ENCODE measurements at regions not wholly inside any gene's neighbourhood (a gene's known extent, or its start where the extent isn't known, plus 50 kb on each side); places are given as distances from the start of the nearest gene placed in this dataset.

- H3K36me3 Mint-ChIP-seq: no peaks in the 10 kb centered on the region
- DNase-seq: no peak
- no peak for ATAC-seq (ENCODE audit: low read depth in 2 of 2)
- no peak overlapping the region for H3K27ac Mint-ChIP-seq
- peaks cover 0 to 2% (median 0%) of the 10 kb centered on the region in 4 donors for H3K4me1 Mint-ChIP-seq
- peaks cover 7% of the 10 kb centered on the region for H3K27me3 ChIP-seq (ENCODE audit: control insufficient read depth, insufficient read depth, low read length)
- H3K36me3 ChIP-seq (ENCODE audit: control insufficient read depth, insufficient read depth, low read length): no peaks in the 10 kb centered on the region
- no peak overlapping the region for H3K27ac ChIP-seq (ENCODE audit: insufficient read depth, low read length, poor library complexity, severe bottlenecking)
- H3K27me3 Mint-ChIP-seq: peaks cover 4% of the 10 kb centered on the region
- peaks cover 0 to 2% of the 10 kb centered on the region in 2 experiments for H3K9me3 ChIP-seq (ENCODE audit: control insufficient read depth in 2 of 2, low read length in 2 of 2)
- H3K9me3 Mint-ChIP-seq: peaks cover 0 to 11% (median 2%) of the 10 kb centered on the region in 7 donors
- no peaks in the 10 kb centered on the region for H3K4me1 ChIP-seq (ENCODE audit: control insufficient read depth, insufficient read depth, low read length, poor library complexity, severe bottlenecking)
- H3K4me3 Mint-ChIP-seq: no peak overlapping the region
- H3K4me3 ChIP-seq (ENCODE audit: low read depth, low read length): no peak overlapping the region
Measured at GRCh38 chr14:31990926-31991572, 86.1 kb upstream of the ARHGAP5 start.

- Mint-ChIP-seq H3K36me3 (no peaks in the 10 kb centered on the region), H3K4me3 (no peak overlapping the region), H3K4me1 (peaks cover 0 to 4% (median under 1%) of the 10 kb centered on the region in 4 donors), H3K9me3 (peaks cover 0 to 7% (median under 1%) of the 10 kb centered on the region in 7 donors), H3K27me3 (peaks cover 4% of the 10 kb centered on the region), H3K27ac (peak overlapping the region in 1 of 3 donors; percentile 20)
- Histone ChIP-seq H3K9me3 (ENCODE audit: control insufficient read depth in 2 of 2, low read length in 2 of 2) (no peaks in the 10 kb centered on the region), H3K4me1 (ENCODE audit: control insufficient read depth, insufficient read depth, low read length, poor library complexity, severe bottlenecking) (no peaks in the 10 kb centered on the region), H3K27me3 (ENCODE audit: control insufficient read depth, insufficient read depth, low read length) (peaks cover 7% of the 10 kb centered on the region), H3K36me3 (ENCODE audit: control insufficient read depth, insufficient read depth, low read length) (no peaks in the 10 kb centered on the region), H3K27ac (ENCODE audit: insufficient read depth, low read length, poor library complexity, severe bottlenecking) (no peak overlapping the region), H3K4me3 (ENCODE audit: low read depth, low read length) (no peak overlapping the region)
- DNase-seq (no peak), ATAC-seq (ENCODE audit: low read depth in 2 of 2) (no peak)
Measured at GRCh38 chr14:31992011-31992447, 85.1 kb upstream of the ARHGAP5 start.

DNA sequence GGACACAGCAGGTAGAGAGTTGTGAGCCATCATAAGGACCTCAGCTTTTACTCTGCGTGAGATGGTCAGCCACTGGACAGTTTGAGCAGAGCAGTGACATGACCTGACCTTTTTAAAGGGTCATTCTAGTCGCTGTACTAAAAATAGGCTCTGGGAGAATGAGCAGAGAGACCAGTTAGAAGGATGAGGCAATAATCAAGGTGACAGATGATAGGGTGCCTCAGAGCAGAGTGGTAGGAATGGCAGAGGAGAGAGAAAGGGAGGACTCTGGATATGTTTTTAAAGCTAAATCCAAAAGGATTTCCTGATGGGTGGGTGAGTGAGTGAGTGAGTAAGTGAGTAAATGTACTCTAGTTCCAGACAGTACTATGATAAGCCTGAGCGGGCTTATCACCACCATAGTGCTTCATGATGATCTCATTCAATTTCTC, 83.6 kb upstream of the ARHGAP5 start:
- Mint-ChIP-seq H3K4me1 (peaks cover 0 to 4% (median under 1%) of the 10 kb centered on the region in 4 donors), H3K36me3 (no peaks in the 10 kb centered on the region), H3K27me3 (peaks cover 4% of the 10 kb centered on the region), H3K9me3 (peaks cover 0 to 2% (median 0%) of the 10 kb centered on the region in 7 donors), H3K27ac (no peak overlapping the region), H3K4me3 (no peak overlapping the region)
- DNase-seq: no peak
- Histone ChIP-seq H3K27me3 (ENCODE audit: control insufficient read depth, insufficient read depth, low read length) (peaks cover 7% of the 10 kb centered on the region), H3K9me3 (ENCODE audit: control insufficient read depth in 2 of 2, low read length in 2 of 2) (no peaks in the 10 kb centered on the region), H3K4me1 (ENCODE audit: control insufficient read depth, insufficient read depth, low read length, poor library complexity, severe bottlenecking) (no peaks in the 10 kb centered on the region), H3K36me3 (ENCODE audit: control insufficient read depth, insufficient read depth, low read length) (no peaks in the 10 kb centered on the region), H3K27ac (ENCODE audit: insufficient read depth, low read length, poor library complexity, severe bottlenecking) (no peak overlapping the region), H3K4me3 (ENCODE audit: low read depth, low read length) (no peak overlapping the region)
- no peak for ATAC-seq (ENCODE audit: low read depth in 2 of 2)

GRCh38 chr14:31994391-31995033, 82.6 kb upstream of the ARHGAP5 start:
- no peaks in the 10 kb centered on the region for H3K36me3 ChIP-seq (ENCODE audit: control insufficient read depth, insufficient read depth, low read length)
- H3K36me3 Mint-ChIP-seq: no peaks in the 10 kb centered on the region
- H3K4me1 Mint-ChIP-seq: peaks cover 0 to 4% (median under 1%) of the 10 kb centered on the region in 4 donors
- H3K27me3 Mint-ChIP-seq: peaks cover 4% of the 10 kb centered on the region
- no peaks in the 10 kb centered on the region for H3K9me3 ChIP-seq (ENCODE audit: control insufficient read depth in 2 of 2, low read length in 2 of 2)
- no peaks in the 10 kb centered on the region for H3K4me1 ChIP-seq (ENCODE audit: control insufficient read depth, insufficient read depth, low read length, poor library complexity, severe bottlenecking)
- no peak overlapping the region for H3K4me3 Mint-ChIP-seq
- H3K9me3 Mint-ChIP-seq: no peaks in the 10 kb centered on the region
- ATAC-seq (ENCODE audit: low read depth in 2 of 2) (no peak), DNase-seq (no peak)
- peaks cover 3% of the 10 kb centered on the region for H3K27me3 ChIP-seq (ENCODE audit: control insufficient read depth, insufficient read depth, low read length)
- H3K27ac Mint-ChIP-seq: peak overlapping the region in 1 of 3 donors; percentile 61
- no peak overlapping the region for H3K4me3 ChIP-seq (ENCODE audit: low read depth, low read length)
- H3K27ac ChIP-seq (ENCODE audit: insufficient read depth, low read length, poor library complexity, severe bottlenecking): no peak overlapping the region

GRCh38 chr14:32003585-32003984, 73.5 kb upstream of the ARHGAP5 start:
- H3K4me3 Mint-ChIP-seq: no peak overlapping the region
- no peak for ATAC-seq (ENCODE audit: low read depth in 2 of 2)
- H3K4me3 ChIP-seq (ENCODE audit: low read depth, low read length): no peak overlapping the region
- H3K4me1 Mint-ChIP-seq: peaks cover 6 to 24% (median 14%) of the 10 kb centered on the region in 4 donors
- H3K27me3 Mint-ChIP-seq: no peaks in the 10 kb centered on the region
- H3K4me1 ChIP-seq (ENCODE audit: control insufficient read depth, insufficient read depth, low read length, poor library complexity, severe bottlenecking): peaks cover 6% of the 10 kb centered on the region
- no peak overlapping the region for H3K27ac Mint-ChIP-seq
- H3K9me3 Mint-ChIP-seq: peaks cover 0 to 4% (median 0%) of the 10 kb centered on the region in 7 donors
- H3K9me3 ChIP-seq (ENCODE audit: control insufficient read depth in 2 of 2, low read length in 2 of 2): no peaks in the 10 kb centered on the region
- H3K36me3 Mint-ChIP-seq: no peaks in the 10 kb centered on the region
- DNase-seq: no peak
- H3K36me3 ChIP-seq (ENCODE audit: control insufficient read depth, insufficient read depth, low read length): no peaks in the 10 kb centered on the region
- no peaks in the 10 kb centered on the region for H3K27me3 ChIP-seq (ENCODE audit: control insufficient read depth, insufficient read depth, low read length)
- H3K27ac ChIP-seq (ENCODE audit: insufficient read depth, low read length, poor library complexity, severe bottlenecking): no peak overlapping the region

DNA sequence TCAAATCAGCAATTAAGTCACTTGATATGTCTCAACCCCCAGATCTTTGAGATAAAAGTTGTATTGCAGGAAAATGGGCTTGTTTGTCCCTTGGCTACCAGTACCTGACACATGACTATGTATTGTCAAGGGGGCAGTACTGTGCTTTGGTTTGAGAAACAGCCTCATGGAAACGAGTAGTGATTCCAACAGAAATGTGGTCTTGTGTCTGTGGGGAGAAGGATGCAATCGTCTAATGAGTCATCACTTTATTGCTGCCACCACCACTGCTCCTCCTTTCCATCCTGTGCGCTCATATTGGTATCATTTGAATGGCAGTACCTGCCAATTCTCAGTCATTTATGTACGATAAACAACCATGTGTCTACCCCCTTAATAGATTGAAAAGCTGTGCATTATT, 72.8 kb upstream of the ARHGAP5 start:
- H3K27ac ChIP-seq (ENCODE audit: insufficient read depth, low read length, poor library complexity, severe bottlenecking): no peak overlapping the region
- Mint-ChIP-seq H3K4me3 (no peak overlapping the region), H3K27ac (no peak overlapping the region), H3K27me3 (no peaks in the 10 kb centered on the region), H3K36me3 (no peaks in the 10 kb centered on the region), H3K9me3 (peaks cover 0 to 4% (median 0%) of the 10 kb centered on the region in 7 donors), H3K4me1 (peaks cover 6 to 24% (median 14%) of the 10 kb centered on the region in 4 donors)
- peaks cover 6% of the 10 kb centered on the region for H3K4me1 ChIP-seq (ENCODE audit: control insufficient read depth, insufficient read depth, low read length, poor library complexity, severe bottlenecking)
- ATAC-seq (ENCODE audit: low read depth in 2 of 2) (no peak), DNase-seq (peak in 1 of 3 donors; percentile 6)
- no peaks in the 10 kb centered on the region for H3K36me3 ChIP-seq (ENCODE audit: control insufficient read depth, insufficient read depth, low read length)
- no peaks in the 10 kb centered on the region for H3K27me3 ChIP-seq (ENCODE audit: control insufficient read depth, insufficient read depth, low read length)
- H3K4me3 ChIP-seq (ENCODE audit: low read depth, low read length): no peak overlapping the region
- no peaks in the 10 kb centered on the region for H3K9me3 ChIP-seq (ENCODE audit: control insufficient read depth in 2 of 2, low read length in 2 of 2)

DNA sequence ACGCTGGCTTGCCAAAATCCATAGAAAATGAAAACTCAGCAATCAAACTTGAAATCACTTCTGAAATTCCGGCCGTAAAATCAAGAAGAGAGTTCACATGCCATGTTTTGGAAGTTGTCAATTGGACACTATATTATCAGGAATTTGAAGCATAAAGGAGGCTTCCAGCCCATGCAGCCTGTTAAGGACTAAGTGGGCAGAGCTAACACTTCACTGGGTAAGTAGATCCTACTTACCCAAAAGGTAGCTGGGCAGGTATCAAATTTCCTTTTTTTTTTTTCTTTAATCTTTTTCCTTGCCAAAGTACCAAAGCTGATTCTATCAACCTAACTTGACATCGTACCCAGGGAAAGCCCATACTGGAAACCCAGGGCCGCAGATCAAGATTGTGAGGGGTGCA, 71.5 kb upstream of the ARHGAP5 start:
- no peak for ATAC-seq (ENCODE audit: low read depth in 2 of 2)
- H3K27me3 ChIP-seq (ENCODE audit: control insufficient read depth, insufficient read depth, low read length): no peaks in the 10 kb centered on the region
- H3K27ac Mint-ChIP-seq: no peak overlapping the region
- H3K4me3 ChIP-seq (ENCODE audit: low read depth, low read length): no peak overlapping the region
- no peaks in the 10 kb centered on the region for H3K9me3 ChIP-seq (ENCODE audit: control insufficient read depth in 2 of 2, low read length in 2 of 2)
- no peaks in the 10 kb centered on the region for H3K27me3 Mint-ChIP-seq
- no peaks in the 10 kb centered on the region for H3K36me3 Mint-ChIP-seq
- H3K27ac ChIP-seq (ENCODE audit: insufficient read depth, low read length, poor library complexity, severe bottlenecking): no peak overlapping the region
- no peak for DNase-seq
- peaks cover 6% of the 10 kb centered on the region for H3K4me1 ChIP-seq (ENCODE audit: control insufficient read depth, insufficient read depth, low read length, poor library complexity, severe bottlenecking)
- H3K4me1 Mint-ChIP-seq: peaks cover 6 to 22% (median 14%) of the 10 kb centered on the region in 4 donors
- H3K4me3 Mint-ChIP-seq: no peak overlapping the region
- no peaks in the 10 kb centered on the region for H3K36me3 ChIP-seq (ENCODE audit: control insufficient read depth, insufficient read depth, low read length)
- peaks cover 0 to 4% (median 0%) of the 10 kb centered on the region in 7 donors for H3K9me3 Mint-ChIP-seq
